ENCODE measurements at regions not wholly inside any gene's neighbourhood (a gene's known extent, or its start where the extent isn't known, plus 50 kb on each side); places are given as distances from the start of the nearest gene placed in this dataset.
A peak's percentile ranks its signal among the peaks of the same experiment; 100 is the strongest.

DNA sequence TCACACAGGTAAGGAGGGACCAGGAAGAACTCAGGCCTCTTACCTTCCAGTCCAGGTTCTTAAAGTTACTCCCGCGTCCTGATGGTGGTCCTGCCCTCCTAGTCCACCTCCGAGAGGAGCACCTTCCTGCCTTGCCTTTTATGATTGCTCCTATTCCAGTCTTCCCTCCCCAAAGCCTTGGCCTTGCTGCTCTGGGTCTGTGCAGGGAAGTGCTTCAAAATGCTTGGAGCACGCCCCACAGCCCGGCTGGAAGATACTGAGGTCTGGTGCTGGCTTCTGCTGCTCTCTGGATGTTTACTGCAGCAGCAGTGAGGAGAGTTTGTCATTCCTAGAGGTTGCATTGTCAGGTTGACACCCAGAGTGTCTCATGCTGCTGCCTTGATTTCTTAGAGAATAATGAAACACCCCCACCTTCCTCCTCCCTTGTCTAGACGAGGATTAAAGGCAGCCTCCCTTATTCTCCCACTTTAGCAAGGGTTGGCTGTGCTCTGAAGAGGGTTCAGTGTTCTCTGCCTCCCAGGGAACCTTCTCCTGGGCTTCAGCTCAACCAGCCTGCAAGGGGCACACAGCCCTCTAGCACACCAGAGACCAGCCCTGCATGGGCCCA, 142.2 kb upstream of the CACNA1E start:
- DNase-seq = no peak

DNA sequence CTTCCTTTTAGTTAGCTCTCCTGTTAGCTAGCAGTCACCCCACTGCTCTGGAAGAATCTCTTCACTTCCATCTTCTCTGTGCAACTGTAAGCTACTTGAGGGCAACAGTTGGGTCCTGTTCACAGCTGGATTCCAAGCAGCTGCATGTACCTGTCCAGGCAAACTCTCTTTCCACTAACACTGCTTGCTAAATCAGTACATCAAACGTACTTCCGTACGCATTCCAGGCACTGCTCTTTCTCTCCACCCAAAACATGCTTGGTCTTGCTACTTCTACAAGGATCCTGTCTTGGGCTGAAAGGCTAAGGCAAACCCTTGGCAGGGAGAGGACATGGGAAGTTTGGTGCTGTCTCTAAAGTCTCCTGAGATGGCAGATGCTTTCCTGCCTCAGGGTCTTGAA, 139.2 kb upstream of the CACNA1E start:
- no peak for DNase-seq

DNA sequence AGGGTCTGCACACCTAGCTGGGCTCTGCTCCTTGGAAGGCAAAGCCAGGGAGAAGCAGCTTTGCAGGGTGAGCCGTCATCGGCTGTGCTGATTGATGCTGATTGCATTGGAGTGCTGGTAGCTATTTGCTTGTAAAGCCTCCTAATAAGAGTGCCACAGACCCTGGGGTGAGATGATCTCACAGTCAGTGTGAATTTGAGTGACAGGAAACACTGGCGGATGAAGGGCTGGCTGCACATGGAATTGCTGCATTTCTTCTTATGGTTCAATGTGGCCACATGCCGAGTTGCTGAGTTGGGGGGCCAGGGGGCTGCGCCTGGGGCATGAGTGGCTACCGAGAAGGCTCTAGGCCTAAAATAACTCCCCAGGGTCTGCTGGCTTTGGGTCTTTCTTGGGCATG, 138.2 kb upstream of the CACNA1E start:
- no peak for DNase-seq

- no peak for DNase-seq
Observed at GRCh38 chr1:181347495-181348390, 135.6 kb upstream of the CACNA1E start.

DNA sequence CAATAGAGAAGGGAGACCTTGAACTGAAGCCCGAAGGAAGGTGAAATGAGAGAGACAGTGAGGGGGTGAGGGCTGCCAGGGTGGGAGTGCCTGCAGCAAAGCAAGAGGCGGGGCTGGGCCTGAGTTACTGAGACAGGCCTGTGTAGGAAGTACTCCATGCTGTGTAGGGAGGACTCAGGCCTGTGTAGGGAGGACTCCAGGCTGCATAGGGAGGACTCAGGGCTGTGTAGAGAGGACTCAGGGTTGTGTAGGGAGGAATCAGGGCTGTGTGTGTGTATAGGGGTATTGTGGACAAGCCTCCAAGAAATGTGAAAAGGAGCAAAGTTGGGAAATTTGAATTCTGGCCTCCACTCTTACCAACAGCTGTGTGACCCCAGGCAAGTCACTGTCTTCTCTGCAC, 133.8 kb upstream of the CACNA1E start:
- DNase-seq = no peak

GRCh38 chr1:181350131-181350530, 133.2 kb upstream of the CACNA1E start:
- no peak for DNase-seq

DNA sequence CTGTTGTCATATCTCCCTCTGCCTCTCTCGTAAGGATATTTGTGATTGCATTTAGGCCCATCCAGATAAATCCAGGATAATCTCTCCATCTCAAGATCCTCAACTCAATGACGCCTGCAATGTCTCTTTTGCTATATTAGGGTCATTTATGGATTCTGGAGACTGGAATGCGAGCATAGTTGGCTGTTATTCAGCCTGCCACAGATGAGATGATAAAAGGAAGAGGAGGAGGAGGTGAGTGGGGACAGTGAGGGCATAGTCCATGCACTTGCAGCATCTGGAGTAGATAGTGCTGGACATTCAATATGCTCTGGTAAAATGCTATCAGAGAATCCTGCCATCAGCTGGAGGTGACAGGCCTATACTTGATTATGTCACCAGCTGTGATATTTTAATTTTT, 131.6 kb upstream of the CACNA1E start:
- DNase-seq = no peak

DNA sequence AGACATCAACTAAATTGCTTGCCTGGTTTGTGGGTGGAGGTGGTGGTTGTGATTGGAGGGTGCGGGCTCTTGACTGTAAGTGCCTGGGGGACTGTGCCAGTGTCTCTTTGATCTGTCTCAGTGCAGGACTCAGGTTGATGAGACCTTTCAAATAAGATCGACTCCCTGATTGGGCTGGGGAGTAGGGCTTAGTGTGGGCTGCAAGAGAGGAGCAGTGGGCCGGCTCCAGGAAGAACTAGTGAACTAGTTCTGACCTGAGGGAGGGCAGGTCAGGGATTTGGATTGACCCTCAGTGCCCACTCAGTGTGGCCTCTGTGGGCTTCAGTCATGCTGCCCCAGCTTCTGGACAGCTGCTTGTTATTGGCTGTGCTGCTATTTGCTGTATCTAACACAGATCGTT, 130.6 kb upstream of the CACNA1E start:
- DNase-seq = no peak

- DNase-seq = no peak
Observed at GRCh38 chr1:181353526-181353925, 129.8 kb upstream of the CACNA1E start.

GRCh38 chr1:181354865-181355264, 128.5 kb upstream of the CACNA1E start:
- DNase-seq = no peak

- DNase-seq = no peak
Observed at GRCh38 chr1:181356505-181357340, 126.6 kb upstream of the CACNA1E start.

- DNase-seq = no peak
Observed at GRCh38 chr1:181359012-181359411, 124.3 kb upstream of the CACNA1E start.

DNA sequence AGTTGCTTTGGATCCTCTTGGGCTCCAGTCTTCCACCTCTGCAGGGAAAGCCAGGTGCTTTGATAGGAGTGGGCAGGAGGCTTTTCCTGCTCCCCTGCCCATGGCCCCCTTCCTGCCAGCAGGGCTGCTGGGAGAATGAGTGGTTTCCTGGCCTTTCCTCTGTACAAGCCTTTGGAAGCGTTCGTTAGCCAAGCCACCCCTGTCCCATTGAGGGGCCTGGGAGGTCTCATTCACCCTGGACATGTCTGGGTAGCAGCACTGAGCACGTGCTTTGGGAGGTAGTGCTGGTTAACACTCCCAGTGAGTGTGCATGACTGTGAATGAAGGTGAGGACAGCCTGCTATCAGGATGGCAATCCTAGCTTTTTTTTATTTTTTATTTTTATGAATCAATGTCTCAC, 118.5 kb upstream of the CACNA1E start:
- no peak for DNase-seq

- no peak for DNase-seq
Observed at GRCh38 chr1:181366910-181367309, 116.4 kb upstream of the CACNA1E start.

DNA sequence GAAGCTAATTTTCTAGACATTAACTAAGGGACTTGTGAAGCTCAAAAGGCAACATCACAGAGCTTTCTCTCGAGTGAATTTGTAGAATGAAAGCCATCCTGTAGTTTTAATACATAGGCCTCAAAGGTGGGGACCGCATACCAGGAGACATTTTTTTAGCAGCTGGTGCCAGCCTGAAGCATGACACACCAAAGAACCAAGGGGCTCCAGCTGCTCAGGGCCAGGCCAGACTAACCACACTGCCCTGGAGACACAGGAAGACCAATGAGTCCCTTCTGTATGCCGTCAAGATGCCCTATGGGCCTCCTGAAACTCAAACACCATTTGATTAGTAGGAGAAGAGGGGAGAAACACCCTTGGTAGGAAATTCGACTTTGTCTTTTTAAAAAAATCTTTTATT, 113.9 kb upstream of the CACNA1E start:
- no peak for DNase-seq

GRCh38 chr1:181383695-181384094, 99.6 kb upstream of the CACNA1E start:
- no peak for DNase-seq

DNA sequence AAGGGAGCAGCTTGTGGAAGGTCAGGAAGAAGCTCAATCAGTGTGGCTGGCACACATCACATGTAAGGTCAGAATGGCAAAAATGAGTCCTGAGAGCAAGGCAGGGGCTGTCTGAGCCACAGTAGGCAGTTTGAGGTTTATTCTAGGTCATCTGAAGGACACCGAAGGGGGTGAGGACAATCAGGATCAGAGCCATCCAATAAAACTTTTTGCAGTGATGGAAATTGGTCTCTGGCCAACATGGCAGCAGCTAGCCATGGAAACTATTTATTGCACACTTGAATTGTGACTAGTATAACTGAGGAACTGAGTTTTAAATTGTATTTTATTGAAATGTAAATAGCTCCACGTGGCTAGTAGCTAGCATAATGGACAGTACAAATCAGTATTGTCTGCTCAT, 97.0 kb upstream of the CACNA1E start:
- DNase-seq = no peak

DNA sequence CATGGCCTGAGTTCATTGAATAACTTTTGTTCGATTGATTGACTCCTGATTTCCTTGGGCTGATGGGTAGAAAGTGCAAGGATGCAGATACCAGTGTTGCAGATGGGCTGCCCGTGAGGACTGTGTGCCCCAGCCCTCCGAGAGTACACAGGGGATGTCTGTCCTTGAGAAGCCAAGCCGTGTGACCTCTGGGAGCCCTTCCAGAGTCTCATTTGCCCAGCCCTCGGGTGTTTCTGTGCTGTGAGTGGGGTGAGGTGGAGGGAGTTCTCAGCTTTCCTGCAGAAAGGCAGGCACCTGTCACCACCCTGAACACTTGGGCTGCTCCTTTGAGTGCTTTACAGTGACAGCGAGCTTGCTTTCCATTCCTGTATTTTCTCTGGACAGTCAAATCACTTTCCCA, 96.4 kb upstream of the CACNA1E start:
- no peak for DNase-seq

GRCh38 chr1:181387702-181388101, 95.6 kb upstream of the CACNA1E start:
- no peak for DNase-seq

DNA sequence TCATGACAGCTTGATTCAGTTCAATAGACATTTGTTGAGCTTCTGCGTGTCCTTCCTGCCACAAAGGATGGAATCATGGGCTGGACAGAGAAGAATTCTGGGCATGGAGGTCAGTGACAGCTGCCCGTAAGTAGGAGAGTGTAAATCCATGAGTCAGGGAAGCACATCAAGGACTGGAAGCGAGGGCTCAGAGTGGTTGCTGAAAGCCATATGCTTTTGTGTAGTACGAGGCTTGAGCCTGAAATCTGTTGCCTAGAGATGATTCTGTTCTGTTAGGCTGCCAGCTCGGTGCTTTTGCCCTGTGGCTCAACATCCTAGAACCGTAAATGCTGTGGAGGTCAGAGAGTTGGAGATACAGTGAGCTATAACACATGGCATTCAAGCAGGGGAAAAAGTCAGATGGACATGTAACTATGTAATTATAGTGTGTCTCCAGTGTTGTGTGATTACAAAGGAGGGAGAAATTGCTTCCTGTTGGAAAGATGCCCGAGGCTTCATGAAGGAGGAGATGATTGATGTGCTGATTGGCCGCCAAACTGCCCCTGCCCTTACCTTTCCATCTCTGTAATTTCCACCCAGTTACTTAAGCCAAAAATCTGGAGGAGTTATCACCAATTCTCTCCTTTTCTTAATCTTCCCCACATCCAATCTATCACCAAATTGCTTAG, 92.8 kb upstream of the CACNA1E start:
- DNase-seq = peak; percentile 94

GRCh38 chr1:181391301-181391900, 91.9 kb upstream of the CACNA1E start:
- DNase-seq = no peak

- no peak for DNase-seq
Observed at GRCh38 chr1:181392133-181392532, 91.2 kb upstream of the CACNA1E start.

Measured in NCI-H748 treated with DMSO at 0.1 percent for 48 hours (cell line).